ENCODE measurements at regions not wholly inside any gene's neighbourhood (a gene's known extent, or its start where the extent isn't known, plus 50 kb on each side); places are given as distances from the start of the nearest gene placed in this dataset.

DNA sequence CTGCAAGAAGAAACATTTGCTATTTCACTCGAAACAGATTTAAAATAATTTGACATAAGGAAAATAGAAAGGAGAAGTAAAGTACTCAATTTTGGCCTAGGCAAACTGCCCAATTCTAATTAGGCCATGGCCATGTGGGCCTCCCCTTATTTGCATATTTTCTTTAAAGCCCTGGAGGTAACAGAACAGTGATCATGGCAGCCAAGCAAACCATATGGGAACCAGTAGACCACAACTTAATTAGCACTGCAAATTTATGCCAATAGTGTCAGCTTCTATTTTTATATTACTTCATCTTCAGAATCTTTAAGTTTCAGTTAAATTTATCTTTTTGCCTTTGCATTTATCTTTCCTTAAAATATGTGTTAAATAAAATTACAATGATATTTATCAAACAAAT is 63.3 kb upstream of the THSD7A start:
- intact Hi-C loops (cut with DNase I; ENCODE audit: low total_unique reads) (no loop called here), in situ Hi-C loops (cut with MboI; ENCODE audit: low pct_ligation_motif_present in 1 of 4, low pct_unique_long_range_greater_than_20kb in 1 of 4, low sequenced_read_pairs in 3 of 4) (no loop called here)
- WGBS, 2 donors (ENCODE audit: low coverage in 1 of 2), result 64 to 81% methylated on average over 1 of the region's 1 CpG
- Histone ChIP-seq H3K4me1 (no peaks in the 10 kb centered on the region), H3K36me3 (no peaks in the 10 kb centered on the region), H3K27me3 (no peaks in the 10 kb centered on the region), H3K9me3 (no peaks in the 10 kb centered on the region), H3K4me3 (no peak overlapping the region), H3K27ac (no peak overlapping the region)
- no peak for DNase-seq
- TF ChIP-seq, protein P1, sequence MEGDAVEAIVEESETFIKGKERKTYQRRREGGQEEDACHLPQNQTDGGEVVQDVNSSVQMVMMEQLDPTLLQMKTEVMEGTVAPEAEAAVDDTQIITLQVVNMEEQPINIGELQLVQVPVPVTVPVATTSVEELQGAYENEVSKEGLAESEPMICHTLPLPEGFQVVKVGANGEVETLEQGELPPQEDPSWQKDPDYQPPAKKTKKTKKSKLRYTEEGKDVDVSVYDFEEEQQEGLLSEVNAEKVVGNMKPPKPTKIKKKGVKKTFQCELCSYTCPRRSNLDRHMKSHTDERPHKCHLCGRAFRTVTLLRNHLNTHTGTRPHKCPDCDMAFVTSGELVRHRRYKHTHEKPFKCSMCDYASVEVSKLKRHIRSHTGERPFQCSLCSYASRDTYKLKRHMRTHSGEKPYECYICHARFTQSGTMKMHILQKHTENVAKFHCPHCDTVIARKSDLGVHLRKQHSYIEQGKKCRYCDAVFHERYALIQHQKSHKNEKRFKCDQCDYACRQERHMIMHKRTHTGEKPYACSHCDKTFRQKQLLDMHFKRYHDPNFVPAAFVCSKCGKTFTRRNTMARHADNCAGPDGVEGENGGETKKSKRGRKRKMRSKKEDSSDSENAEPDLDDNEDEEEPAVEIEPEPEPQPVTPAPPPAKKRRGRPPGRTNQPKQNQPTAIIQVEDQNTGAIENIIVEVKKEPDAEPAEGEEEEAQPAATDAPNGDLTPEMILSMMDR (IDR thresholded peaks at IDR 0.05), result no peak
- TF ChIP-seq POLR2AphosphoS5 (IDR thresholded peaks at IDR 0.05) (no peak), POLR2A (IDR thresholded peaks at IDR 0.05) (no peak), EP300 (IDR thresholded peaks at IDR 0.05; ENCODE audit: low read depth) (no peak)

DNA sequence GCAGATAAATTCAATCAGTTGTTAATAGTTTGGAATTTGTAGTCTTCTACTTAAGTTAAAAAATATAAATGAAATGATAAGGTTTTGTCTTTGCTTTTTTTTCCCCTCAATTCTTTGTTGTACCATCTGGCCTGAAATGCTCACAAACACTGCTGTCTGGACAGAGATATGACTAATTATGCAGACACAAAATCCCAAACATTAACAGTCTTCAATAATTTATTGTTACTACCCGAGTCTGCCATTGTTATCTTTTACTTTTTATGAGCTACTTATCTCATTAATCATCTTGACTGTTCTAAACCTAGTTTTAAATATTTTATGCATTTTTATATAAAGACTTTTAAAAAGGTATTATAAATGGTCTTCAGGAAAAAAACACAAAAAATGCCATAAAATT is 64.7 kb upstream of the THSD7A start:
- DNase-seq, result no peak
- H3K27me3 ChIP-seq, result no peaks in the 10 kb centered on the region
- 17 to 38% methylated on average over 1 of the region's 1 CpG for WGBS, 2 donors (ENCODE audit: low coverage in 1 of 2)
- intact Hi-C loops (cut with DNase I; ENCODE audit: low total_unique reads), result no loop called here
- H3K36me3 ChIP-seq, result no peaks in the 10 kb centered on the region
- no peaks in the 10 kb centered on the region for H3K4me1 ChIP-seq
- H3K4me3 ChIP-seq, result no peak overlapping the region
- H3K9me3 ChIP-seq, result no peaks in the 10 kb centered on the region
- H3K27ac ChIP-seq, result no peak overlapping the region
- no peak for TF ChIP-seq POLR2AphosphoS5 (IDR thresholded peaks at IDR 0.05)
- in situ Hi-C loops (cut with MboI; ENCODE audit: low pct_ligation_motif_present in 1 of 4, low pct_unique_long_range_greater_than_20kb in 1 of 4, low sequenced_read_pairs in 3 of 4), result no loop called here

DNA sequence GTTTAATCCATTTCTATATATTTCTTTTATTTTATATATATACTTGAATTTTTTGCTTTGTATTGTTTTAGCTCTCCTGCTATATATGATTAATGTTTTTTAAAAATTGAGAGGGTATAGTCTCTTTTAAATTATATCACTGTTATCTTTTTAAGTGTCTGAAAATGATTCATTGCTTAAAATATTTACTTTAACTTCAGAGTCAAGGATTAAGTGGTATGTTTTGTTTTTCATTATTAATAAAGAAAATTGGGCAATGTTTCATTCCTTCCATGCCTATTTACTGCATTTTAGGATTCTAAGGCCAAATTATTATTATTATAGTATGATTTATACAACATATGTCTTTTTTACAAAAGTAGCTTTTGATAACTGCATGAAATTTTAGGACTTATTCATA is 67.2 kb upstream of the THSD7A start:
- H3K36me3 ChIP-seq, result no peaks in the 10 kb centered on the region
- H3K4me1 ChIP-seq, result no peaks in the 10 kb centered on the region
- TF ChIP-seq POLR2AphosphoS5 (IDR thresholded peaks at IDR 0.05) (no peak), POLR2A (IDR thresholded peaks at IDR 0.05) (no peak), EP300 (IDR thresholded peaks at IDR 0.05; ENCODE audit: low read depth) (no peak)
- TF ChIP-seq, protein P1 (IDR thresholded peaks at IDR 0.05), result no peak
- no peak overlapping the region for H3K27ac ChIP-seq
- no peaks in the 10 kb centered on the region for H3K27me3 ChIP-seq
- peaks cover 0 to 3% of the 10 kb centered on the region in 2 donors for H3K9me3 ChIP-seq
- H3K4me3 ChIP-seq, result no peak overlapping the region
- DNase-seq, result no peak
- intact Hi-C loops (cut with DNase I; ENCODE audit: low total_unique reads), result no loop called here
- in situ Hi-C loops (cut with MboI; ENCODE audit: low pct_ligation_motif_present in 1 of 4, low pct_unique_long_range_greater_than_20kb in 1 of 4, low sequenced_read_pairs in 3 of 4), result no loop called here

DNA sequence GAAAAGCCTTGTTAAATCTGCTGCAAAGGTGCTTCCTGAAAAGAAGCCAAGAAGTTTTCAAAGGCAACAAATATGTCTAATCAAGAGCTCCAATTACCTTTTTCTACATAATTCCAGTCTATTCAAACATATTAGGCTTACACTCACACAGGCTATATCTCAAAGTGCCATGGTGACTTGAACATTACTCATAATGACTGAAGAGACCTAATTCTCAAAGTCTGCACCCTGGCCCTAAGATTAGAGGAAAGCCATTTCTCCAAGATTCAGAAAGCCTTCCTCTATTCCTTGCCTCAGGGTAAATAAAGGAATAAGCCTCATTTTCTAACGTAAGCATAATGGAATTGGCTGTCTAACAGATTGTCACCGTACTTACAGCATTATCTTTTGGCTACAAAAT is 78.3 kb upstream of the THSD7A start:
- H3K4me1 ChIP-seq, result no peaks in the 10 kb centered on the region
- no peak for DNase-seq
- TF ChIP-seq POLR2AphosphoS5 (IDR thresholded peaks at IDR 0.05), result no peak
- no peak overlapping the region for H3K4me3 ChIP-seq
- no peaks in the 10 kb centered on the region for H3K9me3 ChIP-seq
- H3K36me3 ChIP-seq, result no peaks in the 10 kb centered on the region
- no peaks in the 10 kb centered on the region for H3K27me3 ChIP-seq
- in situ Hi-C loops (cut with MboI; ENCODE audit: low pct_ligation_motif_present in 1 of 4, low pct_unique_long_range_greater_than_20kb in 1 of 4, low sequenced_read_pairs in 3 of 4), result no loop called here
- intact Hi-C loops (cut with DNase I; ENCODE audit: low total_unique reads), result no loop called here
- no peak overlapping the region for H3K27ac ChIP-seq
- WGBS, 2 donors (ENCODE audit: low coverage in 1 of 2), result 79 to 88% methylated on average over 2 of the region's 2 CpGs

DNA sequence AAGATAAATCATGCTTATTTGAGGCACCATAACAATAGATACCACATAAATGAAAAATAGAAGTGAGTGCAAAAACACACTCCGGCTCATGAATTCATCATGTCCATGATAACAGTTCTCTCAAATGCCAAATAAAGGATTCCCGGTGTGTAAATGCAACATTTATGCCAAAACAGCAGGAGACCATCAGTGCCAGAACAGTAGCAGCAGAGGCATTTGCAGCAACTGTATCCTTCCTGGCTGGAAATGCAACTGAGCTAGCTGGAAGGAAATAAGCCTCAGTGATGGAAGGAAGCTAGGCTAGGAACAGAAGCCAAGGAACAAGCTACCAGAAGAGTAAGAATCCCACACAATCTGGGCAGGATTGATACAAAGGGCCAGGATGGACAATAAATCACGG is 79.9 kb upstream of the THSD7A start:
- H3K4me1 ChIP-seq, result no peaks in the 10 kb centered on the region
- in situ Hi-C loops (cut with MboI; ENCODE audit: low pct_ligation_motif_present in 1 of 4, low pct_unique_long_range_greater_than_20kb in 1 of 4, low sequenced_read_pairs in 3 of 4) (no loop called here), intact Hi-C loops (cut with DNase I; ENCODE audit: low total_unique reads) (no loop called here)
- no peaks in the 10 kb centered on the region for H3K9me3 ChIP-seq
- H3K36me3 ChIP-seq, result no peaks in the 10 kb centered on the region
- 60 to 69% methylated on average over 2 to 3 of the region's 3 CpGs for WGBS, 2 donors (ENCODE audit: low coverage in 1 of 2)
- no peak overlapping the region for H3K27ac ChIP-seq
- TF ChIP-seq, protein P1 (IDR thresholded peaks at IDR 0.05), result no peak
- TF ChIP-seq POLR2A (IDR thresholded peaks at IDR 0.05) (no peak), EP300 (IDR thresholded peaks at IDR 0.05; ENCODE audit: low read depth) (no peak), POLR2AphosphoS5 (IDR thresholded peaks at IDR 0.05) (no peak)
- no peaks in the 10 kb centered on the region for H3K27me3 ChIP-seq
- DNase-seq, result no peak
- no peak overlapping the region for H3K4me3 ChIP-seq
